Endothelial cell of umbilical vein (primary cell): ENCODE measurements at regions not wholly inside any gene's neighbourhood (a gene's known extent, or its start where the extent isn't known, plus 50 kb on each side); places are given as distances from the start of the nearest gene placed in this dataset.

ENCODE experiments used
- BruUV-seq: library from RNA; stranded (reverse); fragments of 400-500 nt; replicated peaks from 2 replicates; lab custom pipeline; 2021; lab: Mats Ljungman, UMichigan
- CTCF ChIA-PET: fragments of 300-600, 350-600 bp; sonication (Branson Sonifier 250); formaldehyde crosslinking; loops from one replicate; lab custom pipeline; 2021; ENCODE audit warnings: antibody characterized with exemption, inconsistent platforms; lab: Charles Lee
- POLR2A ChIA-PET: fragments of 300-600, 350-600 bp; sonication (Branson Sonifier 250); formaldehyde crosslinking; loops from one replicate; lab custom pipeline; 2021; ENCODE audit warnings: antibody characterized with exemption, inconsistent platforms; lab: Charles Lee
- DNase-seq: peaks from one replicate; pipeline ENCODE4 v3.0.0-alpha.2; 2011; ENCODE audit warnings: low read depth, low spot score
- FAIRE-seq: peaks from 2 replicates; lab custom pipeline; 2011; peaks lifted over from hg19 to GRCh38; lab: Jason Lieb, UNC
- H2AFZ ChIP-seq: 2 replicates; pipeline ENCODE4 v1.6.0; 2012; ENCODE audit warnings: low read depth, low read length, control low read depth, inconsistent platforms
- H3K27ac ChIP-seq: 2 replicates; pipeline ENCODE4 v1.5.1; 2011; ENCODE audit warnings: low read depth, mild to moderate bottlenecking, control low read depth, low read length, moderate library complexity; ENCODE audit not compliant: insufficient read depth
- H3K27me3 ChIP-seq, 2 experiments: 2 replicates each; pipeline versions ENCODE4 v1.6.0 to v1.6.1; 2011; ENCODE audit warnings: low read length in 2 of 2, mixed read lengths in 1 of 2; ENCODE audit not compliant: control insufficient read depth in 2 of 2, insufficient read depth in 2 of 2
- H3K36me3 ChIP-seq, 2 experiments: 2 replicates in 1 of 2; 3 replicates in 1 of 2; pipeline ENCODE4 v1.5.1; 2011; ENCODE audit warnings: low read length in 2 of 2, mild to moderate bottlenecking in 1 of 2, moderate library complexity in 1 of 2; ENCODE audit not compliant: control insufficient read depth in 2 of 2, insufficient read depth in 2 of 2; ENCODE audit errors: extremely low read depth in 1 of 2
- H3K4me1 ChIP-seq: 3 replicates; pipeline ENCODE4 v1.5.1; 2011; ENCODE audit warnings: mild to moderate bottlenecking, low read length; ENCODE audit not compliant: control insufficient read depth, insufficient read depth; ENCODE audit errors: extremely low read depth
- H3K4me2 ChIP-seq: 2 replicates; pipeline ENCODE4 v1.6.1; 2011; ENCODE audit warnings: low read length, control low read depth, mixed read lengths; ENCODE audit not compliant: insufficient read depth
- H3K4me3 ChIP-seq, 3 experiments: fragments of 200-600 bp in 1 of 3; sonication (generic), shearing (Covaris generic) in 1 of 3; replicated peaks in 1 of 3; 2 replicates each; pipeline ENCODE4 v1.5.1; 2011 to 2016; ENCODE audit warnings: control low read depth in 3 of 3, low read length in 3 of 3, mild to moderate bottlenecking in 2 of 3, inconsistent platforms in 1 of 3, low read depth in 1 of 3, moderate library complexity in 1 of 3; ENCODE audit not compliant: insufficient read depth in 1 of 3
- H3K79me2 ChIP-seq: 2 replicates; pipeline ENCODE4 v1.6.0; 2012; ENCODE audit warnings: low read length, inconsistent platforms; ENCODE audit not compliant: control insufficient read depth, insufficient read depth
- H3K9ac ChIP-seq: replicated peaks from 2 replicates; pipeline ENCODE3; 2011; ENCODE audit warnings: low read length, control low read depth; ENCODE audit not compliant: insufficient read depth; ENCODE audit errors: extremely low read depth
- H3K9me1 ChIP-seq: replicated peaks from 3 replicates; pipeline ENCODE4 v1.6.0; 2011; ENCODE audit warnings: mild to moderate bottlenecking, low read length; ENCODE audit not compliant: control insufficient read depth, insufficient read depth; ENCODE audit errors: extremely low read depth
- H3K9me3 ChIP-seq: replicated peaks from 2 replicates; pipeline ENCODE4 v1.5.1; 2012; ENCODE audit warnings: low read length, inconsistent platforms; ENCODE audit not compliant: control insufficient read depth, insufficient read depth
- H4K20me1 ChIP-seq: replicated peaks from 2 replicates; pipeline ENCODE3; 2011; ENCODE audit warnings: mild to moderate bottlenecking, low read length; ENCODE audit not compliant: control insufficient read depth, insufficient read depth; ENCODE audit errors: extremely low read depth
- CTCF ChIP-seq, 2 donors: IDR thresholded peaks; 1 replicate in 1 of 2; 2 replicates in 1 of 2; pipeline ENCODE4 v1.5.1; 2011; ENCODE audit warnings: low read length in 2 of 2, mild to moderate bottlenecking in 2 of 2, moderate library complexity in 2 of 2, control low read depth in 1 of 2, inconsistent platforms in 1 of 2, low read depth in 1 of 2; ENCODE audit not compliant: insufficient read depth in 1 of 2; ENCODE audit errors: extremely low read depth in 1 of 2
- EZH2 ChIP-seq: IDR thresholded peaks from 2 replicates; pipeline ENCODE4 v1.6.1; 2012; ENCODE audit warnings: borderline replicate concordance, low read depth, mild to moderate bottlenecking, moderate library complexity, low read length, inconsistent platforms; ENCODE audit not compliant: severe bottlenecking
- FOS ChIP-seq: IDR thresholded peaks from 2 replicates; pipeline ENCODE4 v1.6.1; 2011; ENCODE audit warnings: mild to moderate bottlenecking, low read length, moderate library complexity, borderline replicate concordance; ENCODE audit not compliant: insufficient read depth
- GATA2 ChIP-seq: IDR thresholded peaks from 2 replicates; pipeline ENCODE4 v1.7.0; 2011; ENCODE audit warnings: low read depth, mild to moderate bottlenecking, moderate library complexity, mixed read lengths, low read length; ENCODE audit not compliant: insufficient read length, insufficient read depth
- JUN ChIP-seq: IDR thresholded peaks from 2 replicates; pipeline ENCODE4 v1.6.1; 2011; ENCODE audit warnings: borderline replicate concordance, low read depth; ENCODE audit not compliant: insufficient read length, insufficient read depth
- MAX ChIP-seq: IDR thresholded peaks from 2 replicates; pipeline ENCODE4 v1.6.1; 2011; ENCODE audit not compliant: insufficient read depth, insufficient read length
- MYC ChIP-seq: IDR thresholded peaks from one replicate; pipeline ENCODE4 v1.6.1; 2011; ENCODE audit warnings: mild to moderate bottlenecking, low read depth, low read length
- POLR2A ChIP-seq: IDR thresholded peaks from 2 replicates; pipeline ENCODE4 v1.6.1; 2012; ENCODE audit warnings: low read depth, mild to moderate bottlenecking, control low read depth, low read length
- POLR2AphosphoS5 ChIP-seq: IDR thresholded peaks from 2 replicates; pipeline ENCODE4 v1.6.1; 2012; ENCODE audit warnings: low read depth, mild to moderate bottlenecking, control low read depth, low read length, moderate library complexity; ENCODE audit not compliant: insufficient read depth
- dilution Hi-C: fragments of 300-500 bp; cut with MboI; formaldehyde crosslinking; loops from one replicate; pipeline ENCODE4 v1.15.0; 2019; ENCODE audit warnings: low sequenced_read_pairs; ENCODE audit not compliant: extremely low pct_ligation_motif_present
- intact Hi-C: fragments of 100-400 bp; cut with micrococcal nuclease; formaldehyde crosslinking; loops from one replicate; pipeline ENCODE4 v1.10.0; 2022

GRCh38 chr4:38360201-38360600 lies 303.8 kb upstream of the KLF3 start:
- CTCF ChIA-PET = no interaction called here
- DNase-seq = no peak
- BruUV-seq = no TSS peak
- Histone ChIP-seq H3K79me2 (no peaks in the 10 kb centered on the region), H3K9ac (no peak overlapping the region), H3K4me1 (no peaks in the 10 kb centered on the region), H3K36me3 (no peaks in the 10 kb centered on the region), H3K4me2 (no peak overlapping the region), H3K9me3 (no peaks in the 10 kb centered on the region), H4K20me1 (no peaks in the 10 kb centered on the region), H2AFZ (no peak overlapping the region), H3K27me3 (peaks cover 0 to 2% of the 10 kb centered on the region in 2 experiments), H3K4me3 (no peak overlapping the region), H3K27ac (no peak overlapping the region), H3K9me1 (no peaks in the 10 kb centered on the region)
- TF ChIP-seq EZH2 = no peak
- TF ChIP-seq GATA2 = no peak
- TF ChIP-seq JUN = no peak
- TF ChIP-seq FOS = no peak
- no peak for TF ChIP-seq MYC
- no peak for TF ChIP-seq POLR2AphosphoS5
- no peak for TF ChIP-seq POLR2A
- no peak for TF ChIP-seq MAX
- no peak for TF ChIP-seq CTCF (IDR thresholded peaks at IDR 0.05; ENCODE audit: extremely low read depth in 1 of 2, insufficient read depth in 1 of 2, low read depth in 1 of 2, low read length in 2 of 2)
- FAIRE-seq = no peak
- dilution Hi-C loops = no loop called here
- intact Hi-C loops = no loop called here
- POLR2A ChIA-PET = no interaction called here
